ENCODE measurements at regions not wholly inside any gene's neighbourhood (a gene's known extent, or its start where the extent isn't known, plus 50 kb on each side); places are given as distances from the start of the nearest gene placed in this dataset.
"Not testable (repeated sequence)": the region's sequence is repeated elsewhere in the genome, so short reads cannot be mapped to it uniquely, and the experiment has no call there.

- no peak for DNase-seq (ENCODE audit: low read depth)
- H3K4me3 ChIP-seq (ENCODE audit: low read depth, low read length), result no peak overlapping the region
- no peak for TF ChIP-seq CTCF (IDR thresholded peaks at IDR 0.05; ENCODE audit: insufficient read depth, low read length, poor library complexity, severe bottlenecking)
- no peaks in the 10 kb centered on the region for H3K27me3 ChIP-seq (ENCODE audit: control insufficient read depth, insufficient read depth, low read length)
- H3K36me3 ChIP-seq (ENCODE audit: control insufficient read depth, insufficient read depth, low read length), result no peaks in the 10 kb centered on the region
Measured at GRCh38 chr9:33662871-33663270, 132.5 kb upstream of the PRSS3 start.

GRCh38 chr9:33676194-33676745 is 119.1 kb upstream of the PRSS3 start:
- not testable (repeated sequence) for H3K36me3 ChIP-seq (ENCODE audit: control insufficient read depth, insufficient read depth, low read length); H3K27me3 ChIP-seq (ENCODE audit: control insufficient read depth, insufficient read depth, low read length); DNase-seq (ENCODE audit: low read depth)
- H3K4me3 ChIP-seq (ENCODE audit: low read depth, low read length), result peak overlapping the region; percentile 42

- TF ChIP-seq CTCF (IDR thresholded peaks at IDR 0.05; ENCODE audit: insufficient read depth, low read length, poor library complexity, severe bottlenecking), result no peak
Measured at GRCh38 chr9:33676746-33677505, 118.4 kb upstream of the PRSS3 start.

GRCh38 chr9:33677506-33677809 is 117.9 kb upstream of the PRSS3 start:
- Histone ChIP-seq H3K27me3 (ENCODE audit: control insufficient read depth, insufficient read depth, low read length) (no peaks in the 10 kb centered on the region), H3K4me3 (ENCODE audit: low read depth, low read length) (peak overlapping the region; percentile 42), H3K36me3 (ENCODE audit: control insufficient read depth, insufficient read depth, low read length) (no peaks in the 10 kb centered on the region)
- no peak for TF ChIP-seq CTCF (IDR thresholded peaks at IDR 0.05; ENCODE audit: insufficient read depth, low read length, poor library complexity, severe bottlenecking)
- DNase-seq (ENCODE audit: low read depth), result no peak

More at GRCh38 chr9:33676746-33677505, 118.4 kb upstream of the PRSS3 start:
- H3K27me3 ChIP-seq (ENCODE audit: control insufficient read depth, insufficient read depth, low read length), result no peaks in the 10 kb centered on the region
- peak overlapping the region; percentile 42 for H3K4me3 ChIP-seq (ENCODE audit: low read depth, low read length)
- H3K36me3 ChIP-seq (ENCODE audit: control insufficient read depth, insufficient read depth, low read length), result no peaks in the 10 kb centered on the region
- no peak for DNase-seq (ENCODE audit: low read depth)

GRCh38 chr9:33677961-33678360 is 117.4 kb upstream of the PRSS3 start:
- no peak for TF ChIP-seq CTCF (IDR thresholded peaks at IDR 0.05; ENCODE audit: insufficient read depth, low read length, poor library complexity, severe bottlenecking)
- Histone ChIP-seq H3K27me3 (ENCODE audit: control insufficient read depth, insufficient read depth, low read length) (no peaks in the 10 kb centered on the region), H3K36me3 (ENCODE audit: control insufficient read depth, insufficient read depth, low read length) (no peaks in the 10 kb centered on the region), H3K4me3 (ENCODE audit: low read depth, low read length) (no peak overlapping the region)
- DNase-seq (ENCODE audit: low read depth), result no peak

GRCh38 chr9:33682551-33682950 is 112.8 kb upstream of the PRSS3 start:
- no peak for TF ChIP-seq CTCF (IDR thresholded peaks at IDR 0.05; ENCODE audit: insufficient read depth, low read length, poor library complexity, severe bottlenecking)
- DNase-seq (ENCODE audit: low read depth), result no peak
- H3K4me3 ChIP-seq (ENCODE audit: low read depth, low read length), result no peak overlapping the region
- H3K36me3 ChIP-seq (ENCODE audit: control insufficient read depth, insufficient read depth, low read length), result no peaks in the 10 kb centered on the region
- peaks cover 2% of the 10 kb centered on the region for H3K27me3 ChIP-seq (ENCODE audit: control insufficient read depth, insufficient read depth, low read length)

All from kidney epithelial cell (primary cell).